Small intestine (tissue), 7 donors: ENCODE measurements at regions not wholly inside any gene's neighbourhood (a gene's known extent, or its start where the extent isn't known, plus 50 kb on each side); places are given as distances from the start of the nearest gene placed in this dataset.
A peak's percentile ranks its signal among the peaks of the same experiment; 100 is the strongest.

Source experiments
- DNase-seq, 2 donors: peaks; one replicate each; pipeline versions ENCODE4 v3.0.0 to v3.0.0-alpha.2; 2013
- FAIRE-seq: peaks from 2 replicates; lab custom pipeline; 2012; peaks lifted over from hg19 to GRCh38; lab: Jason Lieb, UNC
- H3K27ac ChIP-seq, 3 donors: one replicate each; pipeline ENCODE4 v1.5.1; 2013; ENCODE audit warnings: low read length in 2 of 3, mild to moderate bottlenecking in 2 of 3, control low read depth in 1 of 3, inconsistent platforms in 1 of 3, low read depth in 1 of 3, moderate library complexity in 1 of 3
- H3K27me3 ChIP-seq, 3 donors: one replicate each; pipeline ENCODE4 v1.6.1; 2013; ENCODE audit warnings: low read length in 3 of 3, inconsistent platforms in 1 of 3; ENCODE audit not compliant: control insufficient read depth in 3 of 3, insufficient read depth in 3 of 3
- H3K36me3 ChIP-seq, 3 donors: one replicate each; pipeline ENCODE4 v1.6.1; 2013; ENCODE audit warnings: low read length in 3 of 3, inconsistent platforms in 1 of 3, low read depth in 1 of 3, mild to moderate bottlenecking in 1 of 3, moderate library complexity in 1 of 3; ENCODE audit not compliant: control insufficient read depth in 3 of 3, insufficient read depth in 2 of 3
- H3K4me1 ChIP-seq, 3 donors: one replicate each; pipeline ENCODE4 v1.6.1; 2013; ENCODE audit warnings: low read length in 2 of 3, inconsistent platforms in 1 of 3, low read depth in 1 of 3, mild to moderate bottlenecking in 1 of 3, moderate library complexity in 1 of 3; ENCODE audit not compliant: control insufficient read depth in 3 of 3, insufficient read depth in 2 of 3
- H3K4me3 ChIP-seq, 3 donors: one replicate each; pipeline ENCODE4 v1.5.1; 2013; ENCODE audit warnings: low read length in 3 of 3, control low read depth in 1 of 3, inconsistent platforms in 1 of 3, low read depth in 1 of 3, mild to moderate bottlenecking in 1 of 3, moderate library complexity in 1 of 3
- H3K9me3 ChIP-seq, 2 donors: one replicate each; pipeline ENCODE4 v1.6.1; 2013; ENCODE audit warnings: low read depth in 1 of 2, low read length in 1 of 2; ENCODE audit not compliant: control insufficient read depth in 2 of 2, insufficient read depth in 1 of 2
- WGBS, 3 donors: extraction: QIAGEN DNeasy Blood & Tissue Kit; methylation state at CpG; one replicate each; pipeline ENCODE4 v1.1.7; 2013; 5-methylcytosine and 5-hydroxymethylcytosine counted together
- donor health status: healthy with polysubstance abuse.
- donor health status: control.
- donor health status: control.
- donor health status: Bipolar disorder and iron deficiency.
- donor health status: healthy.

GRCh38 chr4:132001542-132001941, 1147.6 kb upstream of the PCDH10 start:
- no peaks in the 10 kb centered on the region for H3K9me3 ChIP-seq
- H3K27ac ChIP-seq, result no peak overlapping the region
- no peaks in the 10 kb centered on the region for H3K36me3 ChIP-seq
- no peak for FAIRE-seq
- no peak overlapping the region for H3K4me3 ChIP-seq
- 77 to 83% (median 80%) methylated on average over 4 of the region's 4 CpGs for WGBS, 3 donors
- no peaks in the 10 kb centered on the region for H3K27me3 ChIP-seq
- no peak for DNase-seq
- no peaks in the 10 kb centered on the region for H3K4me1 ChIP-seq

DNA sequence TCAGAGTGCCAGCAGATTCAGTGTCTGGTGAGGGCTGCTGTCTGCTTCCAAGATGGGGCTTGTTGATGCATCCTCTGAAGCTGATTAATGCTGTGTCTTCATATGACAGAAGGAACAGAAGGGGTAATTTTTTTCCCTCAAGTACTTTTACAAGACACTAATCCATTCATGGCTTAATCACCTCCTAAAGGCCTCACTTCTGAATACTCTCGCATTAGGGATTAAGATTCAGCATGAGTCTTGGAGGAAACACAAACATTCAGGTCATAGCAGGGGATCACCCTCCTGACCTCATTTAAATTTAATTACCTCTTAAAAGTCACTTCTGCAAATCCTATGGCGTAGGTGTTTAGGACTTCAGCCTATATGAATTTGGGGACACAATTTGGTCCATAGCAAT, 1145.5 kb upstream of the PCDH10 start:
- Histone ChIP-seq H3K27me3 (no peaks in the 10 kb centered on the region), H3K27ac (no peak overlapping the region), H3K4me1 (no peaks in the 10 kb centered on the region), H3K36me3 (no peaks in the 10 kb centered on the region), H3K9me3 (no peaks in the 10 kb centered on the region), H3K4me3 (no peak overlapping the region)
- WGBS, 3 donors, result 39 to 85% (median 81%) methylated on average over 2 of the region's 2 CpGs
- DNase-seq, result no peak
- no peak for FAIRE-seq

DNA sequence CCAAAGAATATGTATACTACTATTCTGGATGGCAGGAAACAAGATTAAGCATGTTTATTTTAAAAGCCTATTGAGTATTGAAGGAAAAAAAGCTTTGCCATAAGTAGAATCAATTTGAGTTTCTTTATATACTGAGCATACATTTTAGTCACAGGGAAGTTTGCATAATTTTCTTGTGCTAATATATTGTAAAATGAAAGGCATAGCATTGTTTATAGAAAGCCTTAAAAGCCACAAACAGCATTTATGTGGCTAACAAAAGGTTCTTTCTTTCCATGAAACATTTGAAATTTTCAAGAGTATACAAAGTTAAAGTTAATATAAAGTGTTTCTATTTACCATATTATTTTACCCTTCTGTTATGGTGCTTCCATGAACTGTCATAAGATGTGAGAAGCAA, 1133.8 kb upstream of the PCDH10 start:
- H3K4me3 ChIP-seq, result no peak overlapping the region
- H3K27ac ChIP-seq, result no peak overlapping the region
- H3K4me1 ChIP-seq, result no peaks in the 10 kb centered on the region
- H3K9me3 ChIP-seq, result no peaks in the 10 kb centered on the region
- no peaks in the 10 kb centered on the region for H3K36me3 ChIP-seq
- DNase-seq (no peak), FAIRE-seq (no peak)
- H3K27me3 ChIP-seq, result no peaks in the 10 kb centered on the region

DNA sequence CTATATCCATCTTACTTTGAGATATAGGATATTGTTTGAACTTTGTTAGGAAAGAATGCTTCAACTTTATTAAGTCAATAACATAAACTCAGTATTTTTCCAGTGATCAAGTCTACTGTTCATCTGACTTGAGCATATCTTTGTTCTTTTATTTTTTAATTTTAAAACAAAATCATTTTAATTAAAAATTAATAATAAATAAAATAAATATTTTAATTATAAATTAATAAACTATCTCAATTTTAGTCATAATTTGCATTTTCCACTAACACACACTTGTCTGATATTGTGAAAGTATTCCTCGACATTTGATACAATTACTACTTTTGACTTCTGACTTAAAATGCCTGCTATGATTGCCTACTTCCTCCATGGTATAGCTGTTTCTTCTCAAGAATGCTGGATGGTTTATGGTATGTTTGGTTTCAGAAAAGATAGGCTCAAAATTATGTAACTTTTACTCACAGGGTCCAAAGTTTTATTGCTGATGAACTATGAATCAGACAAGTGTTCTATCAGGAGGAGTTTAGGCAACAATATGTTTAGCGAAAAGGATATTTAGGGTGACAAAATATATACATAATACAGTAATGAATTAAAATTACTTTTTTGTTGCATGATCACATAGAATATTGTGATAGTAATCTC, 1132.3 kb upstream of the PCDH10 start:
- Histone ChIP-seq H3K9me3 (no peaks in the 10 kb centered on the region), H3K36me3 (no peaks in the 10 kb centered on the region), H3K4me1 (no peaks in the 10 kb centered on the region), H3K4me3 (no peak overlapping the region), H3K27me3 (no peaks in the 10 kb centered on the region), H3K27ac (no peak overlapping the region)
- FAIRE-seq (peak; percentile 78), DNase-seq (peak; percentile 1 to 69)
- WGBS, 3 donors, result 43 to 81% (median 71%) methylated on average over 2 of the region's 2 CpGs

- WGBS, 3 donors, result 20 to 34% (median 27%) methylated on average over 4 of the region's 4 CpGs
- Histone ChIP-seq H3K4me3 (no peak overlapping the region), H3K9me3 (no peaks in the 10 kb centered on the region), H3K27me3 (no peaks in the 10 kb centered on the region), H3K36me3 (no peaks in the 10 kb centered on the region), H3K4me1 (peaks cover 0 to 8% (median 0%) of the 10 kb centered on the region in 3 donors), H3K27ac (peak overlapping the region in 1 of 3 donors; percentile 13)
- FAIRE-seq, result no peak
- peak in 1 of 2 donors; percentile 2 for DNase-seq
Observed at GRCh38 chr4:132026166-132026565, 1122.9 kb upstream of the PCDH10 start.

DNA sequence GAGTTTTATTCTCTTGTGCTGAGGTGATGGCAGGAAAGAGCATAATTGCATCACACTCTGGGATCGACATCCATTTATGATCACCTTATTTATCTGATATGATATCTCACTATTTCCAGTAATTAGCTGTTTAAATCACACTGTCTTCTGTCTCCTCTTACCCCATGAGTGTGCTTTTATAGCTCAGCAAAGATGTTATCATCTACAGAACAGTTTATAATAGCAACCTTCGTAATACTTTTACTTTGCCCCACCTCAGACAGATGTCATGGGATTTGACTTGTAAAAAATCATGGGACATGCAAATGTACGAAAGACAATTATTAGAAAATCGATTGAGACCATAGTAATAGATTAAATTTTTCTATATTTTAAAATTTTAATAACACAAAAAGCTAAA, 1122.3 kb upstream of the PCDH10 start:
- Histone ChIP-seq H3K36me3 (no peaks in the 10 kb centered on the region), H3K9me3 (no peaks in the 10 kb centered on the region), H3K4me3 (no peak overlapping the region), H3K27me3 (no peaks in the 10 kb centered on the region), H3K27ac (no peak overlapping the region), H3K4me1 (peaks cover 0 to 8% (median 0%) of the 10 kb centered on the region in 3 donors)
- no peak for FAIRE-seq
- WGBS, 3 donors, result 18 to 67% (median 44%) methylated on average over 4 of the region's 4 CpGs
- peak in 1 of 2 donors; percentile 41 for DNase-seq

DNA sequence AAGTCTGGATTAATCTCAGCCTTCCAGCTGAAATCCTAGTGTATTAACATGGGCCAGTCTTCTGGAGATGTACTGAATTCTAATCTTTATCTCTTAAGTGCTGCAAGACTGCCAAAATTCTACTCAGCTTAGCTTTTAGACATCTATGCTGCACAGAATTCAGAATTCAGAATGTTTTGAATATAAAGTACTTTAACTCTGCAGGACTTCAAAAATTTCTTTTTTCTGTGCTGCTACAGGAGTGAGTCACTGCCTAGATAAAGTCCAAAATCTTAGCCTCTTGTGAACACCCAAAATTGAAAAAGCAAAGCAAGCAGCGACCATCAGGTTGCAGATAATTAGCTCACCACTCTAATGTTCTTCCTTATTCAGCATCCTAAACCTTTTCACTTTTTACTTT, 1092.6 kb upstream of the PCDH10 start:
- Histone ChIP-seq H3K4me3 (no peak overlapping the region), H3K9me3 (peaks cover 0 to 10% of the 10 kb centered on the region in 2 donors), H3K27me3 (no peaks in the 10 kb centered on the region), H3K4me1 (no peaks in the 10 kb centered on the region), H3K36me3 (no peaks in the 10 kb centered on the region), H3K27ac (no peak overlapping the region)
- DNase-seq (no peak), FAIRE-seq (no peak)
- WGBS, 3 donors, result 61 to 69% (median 66%) methylated on average over 1 of the region's 1 CpG

DNA sequence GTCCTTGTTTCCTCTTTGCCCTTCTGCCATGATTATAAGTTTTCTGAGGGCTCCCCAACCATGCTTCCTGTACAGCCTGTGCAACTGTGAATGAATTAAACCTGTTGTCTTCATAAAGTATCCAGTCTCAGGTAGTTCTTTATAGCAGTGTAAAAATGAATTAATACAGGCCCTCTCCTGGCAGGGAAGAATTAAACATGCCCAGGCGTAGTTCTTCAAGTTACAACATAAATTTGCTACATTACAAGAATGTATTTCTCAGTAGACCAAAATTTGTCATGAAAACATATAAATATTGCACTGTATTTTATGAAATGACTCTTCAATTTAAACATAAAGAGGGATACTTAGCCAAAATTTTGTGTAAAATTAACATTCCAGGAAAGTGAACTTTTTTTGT, 1089.9 kb upstream of the PCDH10 start:
- WGBS, 3 donors, result 75 to 86% (median 84%) methylated on average over 1 of the region's 1 CpG
- H3K9me3 ChIP-seq, result peaks cover 0 to 22% of the 10 kb centered on the region in 2 donors
- DNase-seq (no peak), FAIRE-seq (no peak)
- H3K27ac ChIP-seq, result no peak overlapping the region
- H3K27me3 ChIP-seq, result no peaks in the 10 kb centered on the region
- H3K36me3 ChIP-seq, result no peaks in the 10 kb centered on the region
- H3K4me1 ChIP-seq, result no peaks in the 10 kb centered on the region
- H3K4me3 ChIP-seq, result no peak overlapping the region
